CD14-positive monocyte (primary cell): ENCODE measurements at regions not wholly inside any gene's neighbourhood (a gene's known extent, or its start where the extent isn't known, plus 50 kb on each side); places are given as distances from the start of the nearest gene placed in this dataset.

ENCODE experiments used
- DNase-seq, 3 donors: peaks; one replicate each; pipeline ENCODE4 v3.0.0-alpha.2; 2011 to 2022
- H2AFZ ChIP-seq: 2 replicates; pipeline ENCODE4 v1.6.0; 2012; ENCODE audit warnings: mild to moderate bottlenecking, low read depth, low read length, inconsistent platforms; ENCODE audit not compliant: insufficient read depth, poor library complexity, severe bottlenecking
- H3K27ac ChIP-seq, 2 donors: 1 replicate in 1 of 2; 2 replicates in 1 of 2; pipeline ENCODE4 v1.5.1; 2012 to 2013; ENCODE audit warnings: low read length in 2 of 2, control low read depth in 1 of 2, inconsistent platforms in 1 of 2, low read depth in 1 of 2, mild to moderate bottlenecking in 1 of 2
- H3K27me3 ChIP-seq, 2 donors: one replicate each; pipeline versions ENCODE4 v1.6.0 to v1.6.1; 2011 to 2013; ENCODE audit warnings: low read length in 2 of 2; ENCODE audit not compliant: control insufficient read depth in 2 of 2, insufficient read depth in 2 of 2
- H3K36me3 ChIP-seq, 2 donors: replicated peaks in 1 of 2; 1 replicate in 1 of 2; 2 replicates in 1 of 2; pipeline versions ENCODE4 v1.5.1 to v1.6.1; 2012 to 2013; ENCODE audit warnings: low read length in 2 of 2, control low read depth in 1 of 2, inconsistent platforms in 1 of 2, mild to moderate bottlenecking in 1 of 2; ENCODE audit not compliant: insufficient read depth in 2 of 2, control insufficient read depth in 1 of 2
- H3K4me1 ChIP-seq, 2 donors: 1 replicate in 1 of 2; 2 replicates in 1 of 2; pipeline versions ENCODE4 v1.5.1 to v1.6.1; 2012 to 2013; ENCODE audit warnings: low read length in 2 of 2, control low read depth in 1 of 2, inconsistent platforms in 1 of 2, mild to moderate bottlenecking in 1 of 2, moderate library complexity in 1 of 2; ENCODE audit not compliant: insufficient read depth in 2 of 2, control insufficient read depth in 1 of 2
- H3K4me2 ChIP-seq: replicated peaks from 2 replicates; pipeline ENCODE3; 2012; ENCODE audit warnings: low read length, moderate library complexity, mild to moderate bottlenecking; ENCODE audit not compliant: poor library complexity, severe bottlenecking; ENCODE audit errors: extremely low read depth
- H3K4me3 ChIP-seq, 3 experiments: fragments of 200-600 bp in 1 of 3; sonication (generic) in 1 of 3; replicated peaks in 1 of 3; 1 replicate in 2 of 3; 2 replicates in 1 of 3; pipeline ENCODE4 v1.5.1; 2011 to 2013; ENCODE audit warnings: low read length in 3 of 3, mild to moderate bottlenecking in 3 of 3, control low read depth in 2 of 3, low read depth in 2 of 3, inconsistent platforms in 1 of 3, moderate library complexity in 1 of 3
- H3K79me2 ChIP-seq: 2 replicates; pipeline ENCODE4 v1.6.0; 2012; ENCODE audit warnings: mild to moderate bottlenecking, control low read depth, inconsistent platforms, low read length, moderate library complexity; ENCODE audit not compliant: insufficient read depth
- H3K9ac ChIP-seq: 2 replicates; pipeline ENCODE4 v1.6.0; 2017; ENCODE audit warnings: low read length, mild to moderate bottlenecking; ENCODE audit not compliant: insufficient read depth, poor library complexity, severe bottlenecking
- H3K9me3 ChIP-seq, 2 donors: replicated peaks in 1 of 2; 1 replicate in 1 of 2; 2 replicates in 1 of 2; pipeline versions ENCODE4 v1.5.1 to v1.6.1; 2012 to 2013; ENCODE audit warnings: low read length in 2 of 2, control low read depth in 1 of 2; ENCODE audit not compliant: control insufficient read depth in 1 of 2, insufficient read depth in 1 of 2
- H4K20me1 ChIP-seq: 2 replicates; pipeline ENCODE4 v1.6.0; 2012; ENCODE audit warnings: mild to moderate bottlenecking, low read length, control low read depth, moderate library complexity; ENCODE audit not compliant: insufficient read depth
- H3K27ac Mint-ChIP-seq, 7 donors: one replicate each; pipeline ENCODE4 v1.8.0; 2020; ENCODE audit warnings: mild to moderate bottlenecking in 7 of 7, mixed read lengths in 7 of 7, moderate library complexity in 6 of 7, inconsistent platforms in 2 of 7
- H3K27me3 Mint-ChIP-seq, 3 donors: one replicate each; pipeline ENCODE4 v1.8.0; 2021 to 2022; ENCODE audit warnings: low read depth in 3 of 3, mild to moderate bottlenecking in 3 of 3, mixed read lengths in 3 of 3, moderate library complexity in 3 of 3, inconsistent platforms in 1 of 3
- H3K36me3 Mint-ChIP-seq, 2 donors: one replicate each; pipeline ENCODE4 v1.8.0; 2020; ENCODE audit warnings: mixed read lengths in 2 of 2, inconsistent platforms in 1 of 2, mild to moderate bottlenecking in 1 of 2
- H3K4me1 Mint-ChIP-seq: one replicate; pipeline ENCODE4 v1.8.0; 2020; ENCODE audit warnings: mild to moderate bottlenecking, mixed read lengths
- H3K4me3 Mint-ChIP-seq, 2 donors: one replicate each; pipeline ENCODE4 v1.8.0; 2020; ENCODE audit warnings: mild to moderate bottlenecking in 2 of 2, mixed read lengths in 2 of 2, moderate library complexity in 1 of 2
- H3K9me3 Mint-ChIP-seq, 7 donors: one replicate each; pipeline ENCODE4 v1.8.0; 2020 to 2022; ENCODE audit warnings: mixed read lengths in 7 of 7, mild to moderate bottlenecking in 6 of 7, moderate library complexity in 6 of 7, inconsistent platforms in 2 of 7
- CTCF ChIP-seq: fragments of 200-600 bp; IDR thresholded peaks from one replicate; pipeline ENCODE4 v1.8.0; 2022; ENCODE audit warnings: antibody characterized with exemption, mild to moderate bottlenecking
- WGBS: methylation state at CpG from one replicate; pipeline ENCODE4 v1.1.5; 2013; ENCODE audit warnings: missing lambda C conversion rate; ENCODE audit not compliant: insufficient coverage; 5-methylcytosine and 5-hydroxymethylcytosine counted together
- intact Hi-C, 2 donors: fragments of 100-400 bp; cut with micrococcal nuclease; formaldehyde crosslinking; loops; one replicate each; pipeline versions ENCODE4 v1.15.0 to v1.15.1; 2023

GRCh38 chr6:28720357-28721231 is 194.9 kb downstream of the GPX5 start:
- peak overlapping the region in 1 of 2 donors; percentile 60 for H3K4me3 Mint-ChIP-seq
- no peaks in the 10 kb centered on the region for H3K79me2 ChIP-seq
- intact Hi-C loops = no loop called here
- WGBS = 67% methylated on average over 22 of the region's 26 CpGs
- no peak for TF ChIP-seq CTCF
- H3K4me1 Mint-ChIP-seq = no peaks in the 10 kb centered on the region
- no peak overlapping the region for H3K4me3 ChIP-seq
- H3K9me3 ChIP-seq = no peaks in the 10 kb centered on the region
- no peak overlapping the region for H3K27ac ChIP-seq
- H3K36me3 Mint-ChIP-seq = no peaks in the 10 kb centered on the region
- H3K36me3 ChIP-seq = no peaks in the 10 kb centered on the region
- H3K4me1 ChIP-seq = no peaks in the 10 kb centered on the region
- peaks cover 25 to 39% (median 34%) of the 10 kb centered on the region in 3 donors for H3K27me3 Mint-ChIP-seq
- no peak overlapping the region for H2AFZ ChIP-seq
- H3K27ac Mint-ChIP-seq = no peak overlapping the region
- H3K27me3 ChIP-seq = peaks cover 17 to 19% of the 10 kb centered on the region in 2 donors
- no peak for DNase-seq
- no peak overlapping the region for H3K4me2 ChIP-seq
- H4K20me1 ChIP-seq = no peaks in the 10 kb centered on the region
- H3K9me3 Mint-ChIP-seq = peaks cover 0 to 10% (median 6%) of the 10 kb centered on the region in 7 donors
- no peak overlapping the region for H3K9ac ChIP-seq

- Mint-ChIP-seq H3K27me3 (peaks cover 33 to 38% (median 37%) of the 10 kb centered on the region in 3 donors), H3K9me3 (peaks cover 0 to 8% (median 3%) of the 10 kb centered on the region in 7 donors), H3K27ac (no peak overlapping the region), H3K4me3 (no peak overlapping the region), H3K36me3 (no peaks in the 10 kb centered on the region), H3K4me1 (no peaks in the 10 kb centered on the region)
- H3K4me1 ChIP-seq = no peaks in the 10 kb centered on the region
- H3K79me2 ChIP-seq = no peaks in the 10 kb centered on the region
- H4K20me1 ChIP-seq = no peaks in the 10 kb centered on the region
- H3K27me3 ChIP-seq = peaks cover 19 to 22% of the 10 kb centered on the region in 2 donors
- no peak overlapping the region for H3K4me3 ChIP-seq
- no peak for TF ChIP-seq CTCF
- H3K4me2 ChIP-seq = no peak overlapping the region
- H3K9me3 ChIP-seq = no peaks in the 10 kb centered on the region
- no peak overlapping the region for H3K9ac ChIP-seq
- intact Hi-C loops = no loop called here
- no peak overlapping the region for H3K27ac ChIP-seq
- H2AFZ ChIP-seq = no peak overlapping the region
- no CpG with 5 or more reads among the region's 2 CpGs for WGBS
- DNase-seq = no peak
- no peaks in the 10 kb centered on the region for H3K36me3 ChIP-seq
Measured at GRCh38 chr6:28721372-28721771, 195.7 kb downstream of the GPX5 start.
